ENCODE measurements at regions not wholly inside any gene's neighbourhood (a gene's known extent, or its start where the extent isn't known, plus 50 kb on each side); places are given as distances from the start of the nearest gene placed in this dataset.

- Mint-ChIP-seq H3K36me3 (ENCODE audit: insufficient read depth) (no peaks in the 10 kb centered on the region), H3K4me3 (no peak overlapping the region), H3K27me3 (no peaks in the 10 kb centered on the region), H3K4me1 (ENCODE audit: low read depth in 2 of 2) (no peaks in the 10 kb centered on the region), H3K27ac (no peak overlapping the region), H3K9me3 (no peaks in the 10 kb centered on the region)
- DNase-seq = no peak
- ATAC-seq (replicated peaks) = no peak
Measured at GRCh38 chr14:73800970-73801515, 50.6 kb upstream of the PTGR2 start.

GRCh38 chr14:73797543-73798265, 53.9 kb upstream of the PTGR2 start:
- Mint-ChIP-seq H3K36me3 (ENCODE audit: insufficient read depth) (no peaks in the 10 kb centered on the region), H3K9me3 (no peaks in the 10 kb centered on the region), H3K27ac (no peak overlapping the region), H3K4me3 (no peak overlapping the region), H3K27me3 (no peaks in the 10 kb centered on the region), H3K4me1 (ENCODE audit: low read depth in 2 of 2) (no peaks in the 10 kb centered on the region)
- DNase-seq (no peak), ATAC-seq (replicated peaks) (no peak)

DNA sequence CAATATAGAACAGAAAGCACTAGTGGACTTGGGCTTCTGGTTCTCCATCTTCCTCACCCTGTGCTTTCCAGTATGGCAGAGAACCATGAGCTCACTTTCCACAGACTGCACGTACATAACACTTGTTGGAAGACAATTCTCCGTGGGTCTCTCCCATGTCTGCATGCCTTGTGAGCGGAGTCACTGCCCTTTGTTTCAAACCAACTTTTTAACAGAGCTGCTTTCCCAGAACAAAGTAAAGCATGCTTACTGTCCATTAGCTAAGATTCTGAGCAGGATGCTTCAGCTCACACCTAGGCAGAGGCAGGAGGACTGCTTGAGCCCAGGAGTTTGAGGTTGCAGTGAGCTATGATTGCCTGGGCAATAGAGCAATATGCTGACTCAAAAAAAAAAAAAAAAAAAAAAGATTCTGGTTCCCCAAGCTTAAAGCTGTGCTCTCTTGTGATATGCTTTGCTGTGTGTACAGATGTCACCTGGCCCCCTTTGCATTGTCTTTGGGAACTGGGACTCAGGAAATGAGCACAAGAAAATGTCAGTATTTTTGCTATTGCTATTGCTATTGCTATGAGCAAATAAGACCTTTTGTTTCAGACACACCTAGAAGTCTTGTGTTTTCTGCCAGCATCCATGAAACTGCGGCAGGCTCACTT, 54.6 kb upstream of the PTGR2 start:
- H3K27me3 Mint-ChIP-seq = no peaks in the 10 kb centered on the region
- no peaks in the 10 kb centered on the region for H3K4me1 Mint-ChIP-seq (ENCODE audit: low read depth in 2 of 2)
- H3K4me3 Mint-ChIP-seq = no peak overlapping the region
- no peaks in the 10 kb centered on the region for H3K36me3 Mint-ChIP-seq (ENCODE audit: insufficient read depth)
- no peaks in the 10 kb centered on the region for H3K9me3 Mint-ChIP-seq
- no peak for DNase-seq
- ATAC-seq (replicated peaks) = no peak
- no peak overlapping the region for H3K27ac Mint-ChIP-seq

- Mint-ChIP-seq H3K27me3 (no peaks in the 10 kb centered on the region), H3K27ac (no peak overlapping the region), H3K36me3 (ENCODE audit: insufficient read depth) (no peaks in the 10 kb centered on the region), H3K4me1 (ENCODE audit: low read depth in 2 of 2) (no peaks in the 10 kb centered on the region), H3K4me3 (no peak overlapping the region), H3K9me3 (no peaks in the 10 kb centered on the region)
- no peak for ATAC-seq (replicated peaks)
- DNase-seq = no peak
Measured at GRCh38 chr14:73796415-73796814, 55.2 kb upstream of the PTGR2 start.

DNA sequence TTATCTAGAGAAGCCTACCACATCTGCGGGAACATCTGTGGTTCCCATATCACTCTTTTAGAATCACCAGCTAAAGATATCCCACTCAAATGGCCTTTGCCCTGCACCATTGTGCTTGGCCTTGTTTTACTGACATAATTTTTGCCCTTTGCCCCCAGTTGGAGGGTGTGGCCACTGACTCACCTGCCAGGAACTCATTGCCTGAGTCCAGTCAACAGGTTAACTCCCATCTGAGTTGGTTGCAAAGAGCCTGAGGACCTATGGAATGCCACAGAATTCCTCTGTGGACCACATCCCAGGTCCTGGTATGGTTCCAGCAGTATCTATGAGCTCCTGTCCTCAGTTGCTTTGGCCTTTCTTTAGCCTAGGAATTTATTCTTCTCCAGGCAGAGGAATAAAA, 55.7 kb upstream of the PTGR2 start:
- Mint-ChIP-seq H3K27me3 (no peaks in the 10 kb centered on the region), H3K4me1 (ENCODE audit: low read depth in 2 of 2) (no peaks in the 10 kb centered on the region), H3K4me3 (no peak overlapping the region), H3K27ac (no peak overlapping the region), H3K9me3 (no peaks in the 10 kb centered on the region), H3K36me3 (ENCODE audit: insufficient read depth) (no peaks in the 10 kb centered on the region)
- DNase-seq (no peak), ATAC-seq (replicated peaks) (no peak)

DNA sequence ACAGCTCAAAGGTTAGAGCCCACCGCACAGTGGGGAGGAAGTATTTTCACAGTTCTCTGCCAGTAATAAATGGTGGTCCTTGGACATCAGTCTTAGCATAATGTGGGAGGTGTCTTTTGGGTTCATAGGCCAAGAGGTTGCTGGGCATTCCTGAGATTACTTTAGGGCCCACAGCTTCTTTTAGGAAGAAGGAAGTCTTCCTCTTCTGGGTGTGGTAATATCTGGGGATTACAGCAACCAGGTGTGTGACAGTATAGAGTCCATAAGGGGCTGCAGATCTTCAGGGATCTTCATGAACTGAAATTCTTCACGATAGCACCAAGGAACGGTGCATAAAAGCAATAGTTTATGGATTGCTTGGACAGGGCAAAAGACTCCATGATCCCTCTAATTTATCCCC, 56.2 kb upstream of the PTGR2 start:
- Mint-ChIP-seq H3K27ac (no peak overlapping the region), H3K4me3 (no peak overlapping the region), H3K27me3 (no peaks in the 10 kb centered on the region), H3K9me3 (no peaks in the 10 kb centered on the region), H3K36me3 (ENCODE audit: insufficient read depth) (no peaks in the 10 kb centered on the region), H3K4me1 (ENCODE audit: low read depth in 2 of 2) (no peaks in the 10 kb centered on the region)
- DNase-seq (no peak), ATAC-seq (replicated peaks) (no peak)

DNA sequence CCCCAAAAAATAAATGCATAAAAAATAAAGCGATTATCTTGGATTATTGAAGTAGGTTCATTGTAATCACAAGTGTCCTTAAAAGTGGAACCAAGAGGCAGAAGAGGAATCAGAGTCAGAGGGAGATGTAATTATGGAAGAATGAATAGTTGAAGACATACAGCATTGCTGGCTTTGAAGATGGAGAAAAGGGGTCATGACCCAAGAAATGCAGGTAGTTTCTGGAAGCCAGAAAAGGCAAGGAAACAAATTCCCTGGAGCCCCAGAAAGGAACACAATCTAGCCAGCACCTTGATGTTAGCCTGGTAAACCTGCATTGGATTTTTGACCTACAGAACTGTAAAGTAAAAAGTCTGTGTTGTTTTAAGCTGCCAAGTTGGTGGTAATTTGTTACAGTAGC, 57.5 kb upstream of the PTGR2 start:
- Mint-ChIP-seq H3K27me3 (no peaks in the 10 kb centered on the region), H3K9me3 (no peaks in the 10 kb centered on the region), H3K27ac (peak overlapping the region in 1 of 2 donors; percentile 14), H3K36me3 (ENCODE audit: insufficient read depth) (no peaks in the 10 kb centered on the region), H3K4me1 (ENCODE audit: low read depth in 2 of 2) (peaks cover 3% of the 10 kb centered on the region in 2 donors), H3K4me3 (no peak overlapping the region)
- DNase-seq (no peak), ATAC-seq (replicated peaks) (no peak)

DNA sequence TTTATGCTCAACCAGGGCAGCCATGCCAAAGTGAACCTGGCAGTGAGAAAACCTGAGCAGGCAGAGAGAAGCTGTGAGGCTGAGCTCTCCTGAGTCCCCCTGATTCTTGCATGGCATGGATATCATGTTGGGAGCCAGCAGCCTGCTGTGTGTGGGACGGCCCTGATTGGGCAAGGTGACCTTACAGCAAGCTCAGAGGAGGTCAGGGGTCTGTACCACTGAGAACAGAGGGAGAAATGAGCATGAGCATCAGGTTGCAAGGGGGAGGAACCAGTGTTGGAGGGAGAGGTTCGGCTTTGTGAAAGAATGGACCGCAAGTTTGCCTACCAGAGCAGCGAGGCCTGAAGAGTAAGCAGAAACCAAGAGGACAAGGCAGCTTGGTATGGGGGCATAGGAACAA, 59.1 kb upstream of the PTGR2 start:
- Mint-ChIP-seq H3K4me1 (ENCODE audit: low read depth in 2 of 2) (peaks cover 14 to 20% of the 10 kb centered on the region in 2 donors), H3K36me3 (ENCODE audit: insufficient read depth) (peaks cover 5% of the 10 kb centered on the region), H3K4me3 (no peak overlapping the region), H3K9me3 (no peaks in the 10 kb centered on the region), H3K27ac (no peak overlapping the region), H3K27me3 (no peaks in the 10 kb centered on the region)
- ATAC-seq (replicated peaks) (no peak), DNase-seq (no peak)

DNA sequence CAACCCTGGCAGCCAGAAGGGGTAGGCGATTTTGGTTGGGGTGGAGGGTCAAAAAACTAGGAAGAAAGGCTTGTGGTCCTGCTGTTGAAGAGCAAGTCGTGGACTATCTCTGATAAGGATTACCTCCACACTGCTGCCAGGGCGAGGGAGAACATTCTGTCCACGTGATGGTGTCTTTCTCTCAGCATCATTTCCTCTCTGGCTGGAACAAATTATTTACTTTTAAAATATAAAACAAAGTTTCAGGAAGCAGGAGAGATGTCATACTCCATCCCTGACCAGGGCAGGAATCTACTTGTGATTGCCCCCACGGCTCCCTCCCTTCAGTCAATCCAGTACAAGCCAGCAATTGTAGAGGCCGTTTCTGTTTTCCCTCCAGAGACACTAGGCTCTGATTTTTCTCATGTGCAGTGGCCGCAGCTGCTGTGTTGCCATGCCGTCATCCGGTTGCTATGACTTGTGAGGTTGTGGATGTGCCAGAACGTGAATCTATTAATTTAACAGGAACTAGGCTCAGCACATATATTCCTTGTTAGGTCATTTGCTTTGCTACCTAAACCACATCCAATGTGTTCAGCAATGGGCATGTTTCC, 61.5 kb upstream of the PTGR2 start:
- H3K4me1 Mint-ChIP-seq (ENCODE audit: low read depth in 2 of 2) = peaks cover 26 to 31% of the 10 kb centered on the region in 2 donors
- no peaks in the 10 kb centered on the region for H3K27me3 Mint-ChIP-seq
- DNase-seq (no peak), ATAC-seq (replicated peaks) (no peak)
- peak overlapping the region in 1 of 2 donors; percentile 98 for H3K27ac Mint-ChIP-seq
- no peak overlapping the region for H3K4me3 Mint-ChIP-seq
- no peaks in the 10 kb centered on the region for H3K9me3 Mint-ChIP-seq
- peaks cover 23% of the 10 kb centered on the region for H3K36me3 Mint-ChIP-seq (ENCODE audit: insufficient read depth)

GRCh38 chr14:73788701-73789551, 62.7 kb upstream of the PTGR2 start:
- H3K4me3 Mint-ChIP-seq = peak overlapping the region; percentile 80 to 96
- no peaks in the 10 kb centered on the region for H3K9me3 Mint-ChIP-seq
- H3K36me3 Mint-ChIP-seq (ENCODE audit: insufficient read depth) = peaks cover 23% of the 10 kb centered on the region
- DNase-seq (peak in 1 of 3 experiments; percentile 11), ATAC-seq (replicated peaks) (no peak)
- peaks cover 38 to 42% of the 10 kb centered on the region in 2 donors for H3K4me1 Mint-ChIP-seq (ENCODE audit: low read depth in 2 of 2)
- H3K27me3 Mint-ChIP-seq = no peaks in the 10 kb centered on the region
- H3K27ac Mint-ChIP-seq = peak overlapping the region; percentile 94 to 98

- ATAC-seq (replicated peaks) (no peak), DNase-seq (no peak)
- Mint-ChIP-seq H3K4me1 (ENCODE audit: low read depth in 2 of 2) (peaks cover 45 to 49% of the 10 kb centered on the region in 2 donors), H3K27ac (peak overlapping the region; percentile 94 to 98), H3K27me3 (no peaks in the 10 kb centered on the region), H3K36me3 (ENCODE audit: insufficient read depth) (peaks cover 23% of the 10 kb centered on the region), H3K9me3 (no peaks in the 10 kb centered on the region), H3K4me3 (peak overlapping the region; percentile 80 to 96)
Measured at GRCh38 chr14:73788317-73788598, 63.4 kb upstream of the PTGR2 start.

GRCh38 chr14:73787486-73788316, 63.9 kb upstream of the PTGR2 start:
- Mint-ChIP-seq H3K27me3 (no peaks in the 10 kb centered on the region), H3K9me3 (no peaks in the 10 kb centered on the region), H3K36me3 (ENCODE audit: insufficient read depth) (peaks cover 23% of the 10 kb centered on the region), H3K4me1 (ENCODE audit: low read depth in 2 of 2) (peaks cover 50 to 55% of the 10 kb centered on the region in 2 donors), H3K27ac (peak overlapping the region; percentile 94 to 98), H3K4me3 (peak overlapping the region; percentile 80 to 96)
- no peak for ATAC-seq (replicated peaks)
- DNase-seq = no peak
